Spleen (tissue), 11 donors: ENCODE measurements at regions not wholly inside any gene's neighbourhood (a gene's known extent, or its start where the extent isn't known, plus 50 kb on each side); places are given as distances from the start of the nearest gene placed in this dataset.

ENCODE experiments used
- DNase-seq: peaks from one replicate; pipeline ENCODE4 v3.0.0-alpha.2; 2020
- H3K27ac ChIP-seq, 8 donors: fragments of 200-600 bp; sonication (generic) in 7 of 8; 1 replicate in 4 of 8; 2 replicates in 4 of 8; pipeline versions ENCODE4 v1.5.0 to v1.8.0; 2016 to 2021; ENCODE audit warnings: inconsistent platforms in 4 of 8, mild to moderate bottlenecking in 4 of 8, moderate library complexity in 1 of 8
- H3K27me3 ChIP-seq, 7 donors: fragments of 200-600 bp; sonication (generic) in 6 of 7; replicated peaks in 1 of 7; 1 replicate in 4 of 7; 2 replicates in 3 of 7; pipeline versions ENCODE4 v1.5.0 to v1.8.0; 2016 to 2021; ENCODE audit warnings: inconsistent platforms in 3 of 7, mild to moderate bottlenecking in 1 of 7
- H3K36me3 ChIP-seq, 6 donors: fragments of 200-600 bp; sonication (generic) in 5 of 6; 1 replicate in 4 of 6; 2 replicates in 2 of 6; pipeline versions ENCODE4 v1.5.0 to v1.8.0; 2016 to 2021; ENCODE audit warnings: inconsistent platforms in 2 of 6
- H3K4me1 ChIP-seq, 6 donors: fragments of 200-600 bp; sonication (generic) in 5 of 6; 1 replicate in 3 of 6; 2 replicates in 3 of 6; pipeline versions ENCODE4 v1.5.0 to v1.8.0; 2016 to 2021; ENCODE audit warnings: inconsistent platforms in 3 of 6
- H3K4me3 ChIP-seq, 8 donors: fragments of 200-600 bp; sonication (generic) in 7 of 8; 1 replicate in 4 of 8; 2 replicates in 4 of 8; pipeline versions ENCODE4 v1.5.0 to v1.8.0; 2016 to 2021; ENCODE audit warnings: inconsistent platforms in 4 of 8, mild to moderate bottlenecking in 4 of 8, moderate library complexity in 2 of 8
- H3K9me3 ChIP-seq, 8 donors: fragments of 200-600 bp; sonication (generic) in 7 of 8; 1 replicate in 4 of 8; 2 replicates in 4 of 8; pipeline versions ENCODE4 v1.5.0 to v1.8.0; 2016 to 2021; ENCODE audit warnings: inconsistent platforms in 4 of 8
- CTCF ChIP-seq, 11 experiments: fragments of 200-600 bp in 7 of 11; fragments of 450-650 bp in 4 of 11; sonication (generic) in 4 of 11; IDR thresholded peaks in 8 of 11; conservative IDR thresholded peaks in 3 of 11; 1 replicate in 7 of 11; 2 replicates in 4 of 11; pipeline versions ENCODE4 v1.4.0 to v1.8.0; 2016 to 2021; ENCODE audit warnings: antibody characterized with exemption in 11 of 11, inconsistent platforms in 4 of 11, mild to moderate bottlenecking in 1 of 11
- POLR2A ChIP-seq, 3 donors: fragments of 450-650 bp; IDR thresholded peaks; one replicate each; pipeline ENCODE4 v1.5.1; 2017; ENCODE audit warnings: antibody characterized with exemption in 3 of 3, mild to moderate bottlenecking in 1 of 3
- POLR2AphosphoS5 ChIP-seq, 3 donors: sonication (generic); formaldehyde crosslinking; IDR thresholded peaks; one replicate each; pipeline ENCODE4 v1.5.1; 2017; ENCODE audit warnings: antibody characterized with exemption in 3 of 3
- WGBS, 5 donors: extraction: QIAGEN DNeasy Blood & Tissue Kit in 3 of 5; methylation state at CpG; one replicate each; pipeline versions ENCODE4 v1.1.5 to v1.1.7; 2013 to 2018; 5-methylcytosine and 5-hydroxymethylcytosine counted together
- intact Hi-C: fragments of 100-400 bp; cut with DNase I; formaldehyde crosslinking; loops from one replicate; pipeline ENCODE4 v1.15.0; 2023; ENCODE audit warnings: low total_unique reads
- donor health status: healthy with polysubstance abuse.
- donor health status: DM: no; HTN: no; CAD: no; lungs with moderate emphysema.
- donor health status: DM: no; HTN: no; CAD: no.
- donor health status: Bipolar disorder and iron deficiency.
- donor health status: healthy.
- donor health status: DM: no; HTN: no; CAD: no.
- donor health status: DM: yes; HTN: yes; CAD: no.

DNA sequence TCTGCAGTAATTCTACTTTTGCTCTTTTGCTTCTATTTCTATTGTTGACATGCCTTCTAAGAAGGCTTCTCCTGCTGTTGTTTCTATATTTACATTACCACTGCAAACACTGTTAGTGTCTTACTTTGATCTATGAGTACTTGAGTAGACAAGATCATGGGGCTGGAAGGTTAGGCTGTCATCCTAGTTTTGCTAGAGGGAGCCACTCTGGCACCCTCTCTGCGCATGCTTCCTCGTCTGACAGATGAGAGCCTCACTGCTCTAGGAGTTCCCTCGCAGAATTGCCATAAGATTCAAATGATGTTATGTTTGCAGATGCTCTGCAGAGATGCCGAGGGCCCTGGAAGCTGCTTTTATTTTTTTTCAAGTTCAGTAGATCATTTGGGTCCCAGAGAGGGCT is 185.6 kb downstream of the RNF144A start:
- no peak for DNase-seq
- Histone ChIP-seq H3K27me3 (no peaks in the 10 kb centered on the region), H3K9me3 (peaks cover 0 to 3% (median 0%) of the 10 kb centered on the region in 8 donors), H3K4me1 (peaks cover 0 to under 1% (median 0%) of the 10 kb centered on the region in 6 donors), H3K27ac (no peak overlapping the region), H3K36me3 (peaks cover 0 to 6% (median 0%) of the 10 kb centered on the region in 6 donors), H3K4me3 (no peak overlapping the region)
- intact Hi-C loops = no loop called here
- 92 to 96% (median 93%) methylated on average over 4 of the region's 4 CpGs for WGBS, 5 donors
- TF ChIP-seq POLR2A (IDR thresholded peaks at IDR 0.05) = no peak
- no peak for TF ChIP-seq CTCF (IDR thresholded peaks at IDR 0.05 in 8 of 11, conservative IDR thresholded peaks at IDR 0.05 in 3 of 11)
- TF ChIP-seq POLR2AphosphoS5 (IDR thresholded peaks at IDR 0.05) = no peak

GRCh38 chr2:7108792-7109532 is 191.8 kb downstream of the RNF144A start:
- H3K4me3 ChIP-seq = no peak overlapping the region
- no peak for TF ChIP-seq CTCF (IDR thresholded peaks at IDR 0.05 in 8 of 11, conservative IDR thresholded peaks at IDR 0.05 in 3 of 11)
- peaks cover 0 to 6% (median 0%) of the 10 kb centered on the region in 6 donors for H3K36me3 ChIP-seq
- no peaks in the 10 kb centered on the region for H3K27me3 ChIP-seq
- WGBS, 5 donors = 75 to 80% (median 75%) methylated on average over 13 of the region's 13 CpGs
- intact Hi-C loops = no loop called here
- no peak for DNase-seq
- no peak overlapping the region for H3K27ac ChIP-seq
- H3K4me1 ChIP-seq = no peaks in the 10 kb centered on the region
- peaks cover 1 to 5% (median 4%) of the 10 kb centered on the region in 8 donors for H3K9me3 ChIP-seq

- intact Hi-C loops = no loop called here
- 81 to 95% (median 88%) methylated on average over 6 of the region's 6 CpGs for WGBS, 5 donors
- no peaks in the 10 kb centered on the region for H3K4me1 ChIP-seq
- no peak overlapping the region for H3K27ac ChIP-seq
- peaks cover 3 to 10% (median 8%) of the 10 kb centered on the region in 8 donors for H3K9me3 ChIP-seq
- peaks cover 0 to 6% (median 0%) of the 10 kb centered on the region in 6 donors for H3K36me3 ChIP-seq
- H3K27me3 ChIP-seq = no peaks in the 10 kb centered on the region
- no peak overlapping the region for H3K4me3 ChIP-seq
- TF ChIP-seq POLR2A (IDR thresholded peaks at IDR 0.05) (no peak), CTCF (IDR thresholded peaks at IDR 0.05 in 8 of 11, conservative IDR thresholded peaks at IDR 0.05 in 3 of 11) (no peak), POLR2AphosphoS5 (IDR thresholded peaks at IDR 0.05) (no peak)
- DNase-seq = no peak
Measured at GRCh38 chr2:7109533-7109885, 192.3 kb downstream of the RNF144A start.

DNA sequence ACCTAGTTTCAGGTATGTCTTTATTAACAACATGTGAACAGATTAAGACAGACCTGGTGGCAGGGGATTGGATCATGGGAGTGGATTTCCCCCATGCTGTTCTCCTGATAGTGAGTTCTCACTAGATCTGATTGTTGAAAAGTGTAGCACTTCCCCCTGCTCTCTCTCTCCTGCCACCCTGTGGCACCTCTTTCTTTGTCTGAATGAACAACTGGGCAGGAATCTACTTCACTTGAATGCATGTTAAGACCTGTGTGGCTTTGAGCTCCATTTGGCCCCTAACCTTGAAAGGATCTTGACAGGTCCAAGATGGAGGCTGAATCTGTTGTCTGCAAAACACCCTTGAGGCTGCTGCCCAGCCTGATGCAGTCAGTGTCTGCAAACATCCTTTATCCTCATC is 194.4 kb downstream of the RNF144A start:
- Histone ChIP-seq H3K27ac (no peak overlapping the region), H3K4me3 (no peak overlapping the region), H3K9me3 (peaks cover 3 to 12% (median 8%) of the 10 kb centered on the region in 8 donors), H3K4me1 (no peaks in the 10 kb centered on the region), H3K36me3 (no peaks in the 10 kb centered on the region), H3K27me3 (no peaks in the 10 kb centered on the region)
- no peak for DNase-seq
- intact Hi-C loops = no loop called here
- TF ChIP-seq POLR2A (IDR thresholded peaks at IDR 0.05) = no peak
- TF ChIP-seq POLR2AphosphoS5 (IDR thresholded peaks at IDR 0.05) = no peak
- TF ChIP-seq CTCF (IDR thresholded peaks at IDR 0.05 in 8 of 11, conservative IDR thresholded peaks at IDR 0.05 in 3 of 11) = no peak
